HG02970 (cell line): ENCODE measurements at regions not wholly inside any gene's neighbourhood (a gene's known extent, or its start where the extent isn't known, plus 50 kb on each side); places are given as distances from the start of the nearest gene placed in this dataset.

Experiments used
- ATAC-seq: cut with Tn5 transposase; IDR thresholded peaks from one replicate; pipeline ENCODE4 v1.9.1; 2021; ENCODE audit warnings: mild to moderate bottlenecking, moderate library complexity, moderate number of reproducible peaks; ENCODE audit not compliant: unreplicated experiment, low FRiP score

DNA sequence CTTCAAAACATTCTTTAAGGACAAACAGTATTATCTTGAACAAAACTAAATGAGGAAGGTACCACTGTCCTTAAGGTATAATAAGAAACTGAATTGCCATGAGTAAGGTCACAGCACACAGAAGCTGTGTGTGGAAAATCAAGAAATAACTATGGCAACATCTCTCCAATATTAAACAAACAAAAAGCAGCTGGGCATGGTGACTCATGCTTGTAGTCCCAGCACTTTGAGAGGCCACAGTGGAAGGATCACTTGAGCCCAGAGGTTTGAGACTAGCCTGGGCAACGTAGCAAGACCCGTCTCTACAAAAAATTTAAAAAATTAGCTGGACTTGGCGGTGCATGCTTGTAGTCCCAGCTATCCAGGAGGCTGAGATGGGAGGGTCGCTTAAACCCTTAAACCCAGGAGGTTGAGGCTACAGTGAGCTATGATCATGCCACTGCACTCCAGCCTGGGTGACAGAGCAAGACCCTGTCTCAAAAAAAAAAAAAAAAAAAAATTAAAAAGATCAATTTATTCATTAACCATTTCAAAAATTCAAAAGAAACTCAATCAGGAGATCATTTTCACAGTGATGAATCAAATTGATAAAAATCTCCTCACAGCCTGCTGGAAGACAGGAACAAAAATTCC is 195.4 kb downstream of the SKIDA1 start:
- no peak for ATAC-seq

DNA sequence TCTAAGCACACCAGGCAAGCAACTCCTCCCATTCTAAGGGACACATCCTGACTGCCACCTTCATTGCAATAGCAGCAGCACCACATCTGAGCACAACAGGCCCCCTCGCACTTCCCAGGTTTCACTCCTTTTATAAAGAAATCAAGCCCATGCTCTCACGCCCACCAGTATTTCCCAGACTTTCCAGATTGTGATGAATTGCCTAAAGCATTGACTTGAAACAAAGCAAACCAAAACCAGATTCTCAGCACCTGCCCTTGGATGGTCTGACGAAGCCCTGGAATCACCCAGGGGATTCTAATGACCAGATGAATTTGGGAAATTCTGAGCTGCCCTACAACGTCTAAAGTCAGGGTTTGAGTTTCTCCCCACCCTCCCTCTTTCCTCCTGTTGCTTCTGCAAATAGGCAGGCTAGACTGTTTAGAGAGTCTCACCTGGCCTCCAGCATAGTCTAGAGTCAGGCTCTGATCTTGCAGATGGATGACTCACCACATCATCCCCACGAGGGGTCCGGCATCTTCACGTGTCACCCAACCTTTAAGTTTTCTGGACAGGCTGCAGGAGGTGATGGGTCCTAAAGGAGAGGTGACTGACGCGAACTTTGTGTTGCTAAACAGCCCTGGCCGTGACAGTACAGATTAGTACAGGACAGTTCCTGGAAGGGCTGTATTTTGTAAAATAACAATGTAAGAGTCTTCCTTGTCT is 198.0 kb downstream of the SKIDA1 start:
- ATAC-seq = no peak

DNA sequence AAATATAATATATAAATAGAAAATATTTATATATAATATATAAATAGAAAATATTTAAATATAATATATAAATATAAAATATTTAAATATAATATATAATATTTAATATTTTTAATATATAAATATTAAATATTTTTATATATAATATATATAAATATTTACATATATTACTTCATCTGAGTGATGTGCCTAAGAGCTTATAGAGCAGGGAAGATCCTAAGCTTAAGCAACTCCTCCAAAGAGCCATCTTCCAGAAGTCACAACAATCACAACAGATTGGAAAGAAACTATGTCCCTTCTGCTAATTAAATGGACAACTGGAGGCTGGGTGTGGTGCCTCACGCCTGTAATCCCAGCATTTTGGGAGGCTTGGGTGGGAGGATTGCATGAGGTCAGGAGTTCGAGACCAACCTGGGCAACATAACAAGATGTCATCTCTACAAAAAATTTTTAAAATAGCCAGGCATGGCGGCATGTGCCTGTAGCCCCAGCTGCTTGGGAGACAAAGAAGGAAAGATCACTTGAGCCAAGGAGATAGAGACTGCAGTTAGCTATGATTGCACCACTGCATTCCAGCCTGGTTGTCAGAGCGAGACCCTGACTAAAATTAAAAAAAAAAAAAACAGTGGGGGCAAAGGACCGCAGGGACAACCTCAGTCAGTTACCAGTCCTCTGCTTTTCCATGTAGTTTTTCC is 198.7 kb downstream of the SKIDA1 start:
- ATAC-seq = no peak

DNA sequence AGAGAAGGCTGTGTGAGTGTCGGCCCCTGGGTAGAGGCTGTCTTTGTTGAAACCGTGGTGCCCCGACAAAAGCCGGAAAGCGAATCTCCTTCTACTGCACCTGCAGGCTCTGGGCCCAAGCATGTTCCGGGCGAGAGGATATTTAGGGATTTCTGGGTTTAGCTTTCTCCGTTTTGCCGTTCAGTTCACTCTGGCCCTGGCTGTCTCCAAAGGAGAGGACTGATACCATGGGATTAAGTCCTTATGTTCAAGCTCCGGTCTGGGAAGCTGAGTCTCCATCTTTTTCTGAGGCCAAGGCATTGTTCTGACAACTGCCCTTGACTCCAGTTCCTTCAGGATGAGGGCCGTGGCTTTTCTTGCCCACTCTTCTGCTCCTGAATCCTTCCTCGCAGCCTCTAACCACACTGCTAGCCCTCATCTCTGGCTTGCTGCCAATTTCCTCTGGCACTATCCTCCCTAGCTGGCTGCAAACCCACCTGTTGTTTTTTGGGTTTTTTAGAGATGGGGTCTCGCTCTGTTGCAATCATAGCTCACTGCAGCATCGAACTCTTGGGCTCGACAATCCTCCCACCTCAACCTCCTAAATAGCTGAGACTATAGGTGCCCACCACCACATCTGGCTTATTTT is 206.8 kb downstream of the SKIDA1 start:
- no peak for ATAC-seq

DNA sequence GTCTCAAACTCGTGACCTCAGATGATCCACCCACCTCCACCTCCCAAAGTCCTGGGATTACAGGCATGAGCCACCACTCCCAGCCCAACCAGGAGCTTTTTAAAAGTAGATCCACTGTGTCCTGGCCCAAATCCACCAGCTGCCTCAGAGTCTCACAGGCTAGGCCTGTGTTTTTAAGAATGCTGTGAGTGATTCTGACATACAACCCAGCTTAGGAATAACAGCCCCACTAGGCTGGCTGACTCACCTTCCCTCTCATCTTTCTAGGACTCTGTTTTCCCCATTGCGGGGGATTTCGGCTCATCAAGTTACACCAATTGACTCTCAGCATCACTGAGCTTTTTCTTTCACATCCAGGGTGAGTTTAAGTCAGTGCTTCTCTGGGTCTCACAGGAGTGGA is 207.6 kb downstream of the SKIDA1 start:
- ATAC-seq = no peak

DNA sequence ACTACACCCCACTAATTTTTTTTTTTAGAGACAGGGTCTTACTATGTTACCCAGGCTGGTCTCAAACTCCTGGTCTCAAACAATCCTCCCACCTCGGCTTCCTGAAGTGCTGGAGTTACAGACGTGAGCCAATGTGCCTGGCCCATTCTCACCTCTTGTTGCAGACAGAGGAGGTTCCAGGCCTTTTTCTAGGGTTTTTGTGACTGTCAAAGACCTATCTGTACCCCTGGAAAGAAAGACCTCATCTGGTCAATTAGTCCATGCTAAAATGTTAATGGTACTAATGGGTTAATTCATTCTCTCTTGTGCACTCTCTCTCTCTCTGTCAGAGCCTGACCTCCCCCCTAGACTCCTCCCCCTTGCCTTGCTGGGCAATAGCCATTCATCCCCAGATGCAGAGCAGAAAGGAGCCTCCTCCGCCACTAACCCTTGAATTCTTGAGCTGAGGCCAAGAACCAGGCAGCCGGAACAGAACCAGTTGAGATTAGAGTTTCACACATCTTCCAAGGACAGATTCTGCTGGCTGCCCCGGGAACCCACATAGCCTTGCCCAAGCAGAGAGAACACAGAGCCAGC is 209.7 kb downstream of the SKIDA1 start:
- ATAC-seq = no peak

DNA sequence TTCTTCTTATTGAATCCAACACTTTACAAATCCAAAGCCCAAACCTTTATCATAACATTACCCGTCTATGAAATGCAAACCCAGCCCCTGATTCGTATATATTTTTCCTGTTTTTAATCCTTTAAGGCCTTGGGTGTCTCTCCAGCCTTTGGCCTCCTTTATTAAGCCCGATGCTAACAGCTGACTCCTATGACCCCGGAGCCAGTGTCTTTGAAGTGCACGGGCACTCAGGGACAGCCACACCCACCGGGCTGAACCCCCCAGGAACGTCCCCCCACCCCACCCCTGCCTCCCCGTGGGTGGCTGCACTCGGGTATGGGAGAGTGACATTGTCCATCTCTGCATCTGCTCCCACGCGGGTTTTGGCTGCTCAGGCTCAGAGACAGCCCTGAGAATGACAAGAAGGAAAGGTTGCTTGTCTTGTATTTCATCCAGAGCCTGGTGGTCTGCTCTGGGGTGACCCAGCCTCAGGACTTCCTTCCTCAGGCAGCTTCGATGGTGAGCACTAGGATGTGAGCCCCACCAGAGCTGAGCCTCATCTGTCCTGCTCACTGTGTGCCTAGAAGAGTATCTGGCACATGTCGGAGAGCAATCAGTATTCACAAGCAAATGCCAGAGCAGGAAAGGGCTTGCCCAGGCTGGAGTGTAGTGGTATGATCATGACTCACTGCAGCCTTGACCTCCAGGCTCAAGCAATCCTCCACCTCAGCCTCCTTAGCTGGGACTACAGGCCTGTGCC is 210.4 kb downstream of the SKIDA1 start:
- ATAC-seq = no peak

DNA sequence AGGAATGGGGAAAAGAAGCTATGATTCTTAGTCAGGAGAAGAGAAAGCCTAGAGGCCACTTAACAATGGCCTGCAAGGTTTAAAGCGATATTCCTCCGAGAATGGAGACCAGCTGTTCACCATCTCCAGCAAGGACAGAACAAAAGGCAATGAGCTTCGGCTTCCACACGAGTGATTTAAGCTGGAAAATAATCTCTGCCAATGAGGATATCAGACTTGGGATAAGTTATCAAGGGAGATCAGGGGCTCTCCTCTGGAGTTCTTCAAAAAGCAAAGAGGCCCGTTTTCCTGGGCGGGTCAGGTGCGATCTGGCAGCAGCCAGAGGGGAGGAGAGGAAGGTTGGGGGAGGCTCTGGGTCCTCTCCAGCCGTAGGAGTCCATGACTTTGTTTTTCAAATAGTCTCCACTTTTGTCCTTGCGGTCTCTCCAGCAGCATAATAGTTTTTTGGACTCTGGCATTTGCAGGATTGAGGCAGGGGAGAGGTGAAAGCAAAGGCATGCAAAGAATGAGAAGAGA is 211.3 kb downstream of the SKIDA1 start:
- ATAC-seq = no peak

DNA sequence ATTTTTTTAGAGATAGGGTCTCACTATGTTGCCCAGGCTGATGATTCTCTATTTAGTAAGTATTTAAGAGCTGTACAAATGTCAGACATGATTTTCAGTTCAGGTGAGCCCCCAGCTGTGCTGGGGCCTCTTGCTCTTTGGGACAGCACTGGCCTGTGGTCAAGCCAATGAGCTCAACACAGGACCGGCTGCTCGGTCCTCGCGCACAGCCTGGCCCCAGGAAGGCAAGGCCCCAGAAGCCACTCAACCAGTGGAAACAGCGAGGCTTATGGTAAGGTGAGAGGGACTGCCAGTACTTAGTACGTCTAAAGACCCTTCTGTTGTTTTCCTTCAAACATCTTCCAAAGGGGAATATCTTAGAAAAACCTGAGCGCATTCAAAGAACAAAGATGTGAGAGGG is 211.8 kb downstream of the SKIDA1 start:
- no peak for ATAC-seq

DNA sequence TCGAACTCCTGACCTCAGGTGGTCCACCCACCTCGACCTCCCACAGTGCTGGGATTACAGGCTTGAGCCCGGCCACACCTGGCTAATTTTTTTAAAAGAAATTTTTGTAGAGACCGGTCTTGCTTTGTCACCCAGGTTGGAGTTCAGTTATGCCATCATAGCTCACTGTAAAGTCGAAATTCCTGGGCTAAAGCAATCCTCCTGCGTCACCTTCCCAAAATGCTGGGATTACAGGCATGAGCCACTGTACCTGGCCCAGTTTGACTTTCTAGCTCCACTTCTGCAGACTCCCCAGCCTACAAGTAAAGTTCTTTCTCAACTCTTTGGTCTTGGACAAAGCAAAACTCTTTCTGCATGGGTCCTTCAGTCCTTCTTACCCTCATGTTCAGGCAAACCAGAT is 214.1 kb downstream of the SKIDA1 start:
- ATAC-seq = no peak

DNA sequence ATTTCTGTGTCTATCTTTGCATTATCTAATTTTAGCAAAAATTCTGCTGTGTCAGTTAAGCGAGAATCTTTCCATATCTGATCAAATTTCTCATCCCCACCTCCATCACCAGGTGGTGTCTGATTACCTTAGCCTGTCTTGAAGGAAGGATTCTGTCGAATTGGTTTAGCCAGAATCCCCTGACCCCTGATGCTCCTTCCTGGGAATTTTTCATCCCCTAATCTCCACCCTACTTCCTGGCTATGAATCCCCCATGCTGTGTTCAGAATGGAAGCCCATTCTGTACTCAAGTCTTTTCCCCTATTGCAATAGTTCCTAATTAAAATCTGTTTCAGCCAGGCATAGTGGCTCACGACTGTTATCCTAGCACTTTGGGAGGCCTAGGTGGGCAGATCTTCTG is 216.1 kb downstream of the SKIDA1 start:
- ATAC-seq = no peak

DNA sequence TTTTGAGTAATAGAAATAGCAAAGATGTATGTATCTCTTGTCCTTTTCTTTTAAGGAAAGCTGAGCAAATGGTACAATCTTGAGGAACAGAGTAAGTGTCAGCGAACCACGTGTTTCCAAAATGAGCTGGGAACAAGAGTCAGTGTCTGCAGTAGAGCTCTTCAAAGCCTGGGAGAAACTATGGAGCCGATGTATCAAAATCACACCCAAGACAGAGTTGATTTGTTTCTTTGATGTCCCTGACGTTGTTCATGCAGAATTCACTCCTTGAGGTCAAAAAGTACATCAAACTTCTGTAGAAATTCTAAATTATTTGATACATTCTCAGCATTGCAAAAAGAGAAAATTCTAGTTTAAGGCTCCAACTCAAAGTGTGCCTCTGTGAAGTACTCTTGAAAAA is 216.5 kb downstream of the SKIDA1 start:
- ATAC-seq = no peak

DNA sequence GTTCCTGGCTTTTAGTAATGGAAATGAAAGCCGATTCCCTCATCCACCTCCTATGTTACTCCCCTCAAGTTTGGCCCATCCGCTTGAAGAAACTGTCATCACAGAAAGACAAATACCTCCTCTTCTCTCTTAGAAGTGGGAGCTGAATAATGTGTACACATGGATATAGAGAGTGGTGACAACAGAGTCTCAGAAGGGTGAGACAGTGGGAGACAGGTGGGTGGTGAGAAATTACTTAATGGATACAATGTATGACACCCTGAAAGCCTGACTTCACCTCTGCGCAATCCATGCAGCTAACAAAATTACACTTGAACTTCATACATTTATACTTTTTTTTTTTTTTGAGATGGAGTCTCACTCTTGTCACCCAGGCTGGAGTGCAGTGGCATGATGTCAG is 217.5 kb downstream of the SKIDA1 start:
- ATAC-seq = no peak

DNA sequence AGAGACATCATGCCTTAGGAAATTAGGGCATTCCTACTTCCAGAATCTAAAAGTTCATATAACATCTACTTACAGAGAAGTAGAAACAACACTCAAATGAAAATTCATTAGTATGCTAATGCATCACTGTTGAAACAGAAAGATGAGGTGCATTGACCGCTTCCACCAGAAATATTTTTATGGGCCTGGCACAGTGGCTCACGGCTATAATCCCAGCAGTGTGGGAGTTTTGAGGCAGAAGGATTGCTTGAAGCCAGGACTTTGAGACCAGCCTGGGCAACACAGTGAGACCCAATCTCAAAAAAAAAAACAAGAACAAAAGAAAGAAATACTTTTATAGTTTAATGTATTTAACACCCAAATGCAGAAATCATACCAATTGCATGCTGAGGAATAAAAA is 220.9 kb downstream of the SKIDA1 start:
- ATAC-seq = no peak

DNA sequence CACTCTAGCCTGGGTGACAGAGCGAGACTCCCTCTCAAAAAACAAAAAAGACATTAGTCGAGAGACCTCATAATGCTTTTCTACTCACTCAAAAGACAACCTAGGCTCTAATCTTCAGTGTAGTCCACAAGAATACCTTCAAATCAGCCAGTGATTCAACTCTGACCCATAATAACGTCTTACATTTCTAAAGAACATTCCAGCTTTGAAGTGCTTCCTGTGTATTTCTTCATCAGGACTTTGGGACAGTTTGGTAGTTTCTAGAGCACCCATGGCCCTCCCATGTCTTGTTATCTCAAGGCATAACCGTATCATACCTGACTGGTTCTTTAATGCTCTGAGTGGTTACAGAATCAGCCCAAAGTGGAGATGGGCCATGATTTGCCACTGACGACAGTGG is 221.3 kb downstream of the SKIDA1 start:
- no peak for ATAC-seq

DNA sequence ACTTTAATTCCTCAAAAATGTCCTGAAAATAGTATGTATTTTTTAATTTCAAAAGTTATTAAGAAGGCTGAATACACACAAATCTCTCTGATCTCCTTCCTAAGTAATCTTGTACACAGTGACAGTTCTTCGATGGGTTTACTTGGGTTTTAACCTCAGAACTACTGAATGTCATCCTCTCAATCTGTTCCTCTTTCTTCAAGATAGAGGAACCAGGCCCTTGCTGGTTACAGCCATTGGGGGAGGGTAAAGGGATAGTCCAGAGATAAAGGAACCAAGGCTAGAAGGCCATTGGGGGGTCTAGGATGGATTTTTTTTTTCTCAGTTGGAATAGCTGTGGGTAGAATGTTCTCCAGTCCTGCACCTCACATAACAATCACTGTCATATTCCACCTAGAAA is 224.9 kb downstream of the SKIDA1 start:
- ATAC-seq = no peak

DNA sequence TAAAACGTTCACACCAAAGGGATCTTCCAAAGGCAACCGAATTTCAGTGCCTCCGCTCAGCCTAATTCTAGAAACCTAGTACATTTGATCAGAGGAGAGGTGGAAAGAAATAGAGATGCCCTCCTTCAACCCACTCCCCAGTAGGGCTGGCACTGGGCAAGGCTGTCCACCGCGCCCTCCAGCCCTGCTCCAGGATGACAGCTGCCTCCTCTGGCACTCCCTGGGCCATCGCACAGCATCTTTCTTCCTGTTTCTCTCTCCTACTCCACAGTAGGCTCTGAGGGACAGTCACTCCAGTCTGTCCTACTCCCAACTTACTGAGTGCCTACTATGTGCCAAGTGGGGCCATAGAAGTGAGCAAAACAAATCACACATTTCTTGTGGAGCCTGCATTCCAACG is 226.2 kb downstream of the SKIDA1 start:
- no peak for ATAC-seq

DNA sequence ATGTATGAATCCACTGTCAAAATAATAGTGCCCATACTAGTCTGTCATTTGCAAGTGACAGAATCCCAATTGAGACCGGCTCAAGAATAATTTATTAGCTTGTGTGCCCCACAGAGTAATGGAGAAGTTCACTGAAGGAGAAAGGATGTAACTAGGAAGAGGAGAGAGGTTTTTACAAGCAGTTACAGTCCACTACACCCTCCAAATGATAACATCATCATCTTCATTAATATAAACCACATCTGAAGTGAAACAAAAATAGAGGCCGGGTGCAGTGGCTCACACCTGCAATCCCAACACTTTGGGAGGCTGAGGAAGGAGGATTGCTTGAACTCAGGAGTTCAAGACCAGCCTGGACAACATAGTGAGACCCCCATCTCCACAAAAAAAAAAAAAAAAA is 226.8 kb downstream of the SKIDA1 start:
- ATAC-seq = no peak

DNA sequence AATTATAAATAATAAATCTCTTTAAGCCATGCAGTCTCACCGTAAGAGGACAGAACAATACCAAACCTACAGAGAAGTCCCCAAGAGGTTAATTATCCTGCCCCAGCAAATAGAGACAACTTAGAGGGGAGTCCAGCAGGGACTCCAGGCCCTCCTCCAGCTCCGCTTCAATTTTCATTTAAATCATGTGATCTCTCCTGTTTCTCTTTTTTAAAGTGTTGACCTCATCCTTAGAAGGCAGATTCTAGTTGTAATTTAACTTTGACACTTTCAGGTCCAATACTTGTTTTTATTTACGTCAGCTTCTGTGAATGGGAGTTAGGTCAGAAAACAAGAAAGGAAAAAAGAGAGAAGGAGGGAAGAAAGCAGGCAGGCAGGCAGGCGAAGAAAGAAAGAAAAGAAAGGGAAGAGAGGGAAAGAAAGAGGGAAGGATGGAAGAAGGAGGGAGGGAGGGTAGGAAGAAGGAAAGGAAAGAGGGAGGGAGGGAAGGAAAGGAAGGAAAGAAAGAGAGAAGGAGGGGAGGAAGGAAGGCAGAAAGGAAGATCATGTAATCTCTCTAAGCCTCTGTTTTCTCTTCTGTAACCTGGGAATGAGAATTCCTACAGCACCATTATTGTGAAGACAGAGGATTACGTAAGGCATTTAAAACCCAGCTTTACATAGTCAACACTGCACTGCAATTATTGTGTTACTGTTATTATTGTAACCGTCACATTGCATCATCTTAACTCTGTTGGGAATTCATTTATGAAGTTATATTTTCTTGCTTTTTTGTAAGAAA is 227.7 kb downstream of the SKIDA1 start:
- ATAC-seq = no peak
